ENCODE measurements at regions not wholly inside any gene's neighbourhood (a gene's known extent, or its start where the extent isn't known, plus 50 kb on each side); places are given as distances from the start of the nearest gene placed in this dataset.

- Histone ChIP-seq H3K9ac (ENCODE audit: low read length) (no peak overlapping the region), H3K14ac (ENCODE audit: low read length in 2 of 2) (no peak overlapping the region), H3K79me1 (replicated peaks; ENCODE audit: low read length, poor library complexity, severe bottlenecking) (no peaks in the 10 kb centered on the region), H3K9me3 (ENCODE audit: control insufficient read depth, low read length) (no peaks in the 10 kb centered on the region), H3K4me1 (ENCODE audit: control insufficient read depth, insufficient read depth, low read depth, low read length) (peaks cover 5% of the 10 kb centered on the region), H3K36me3 (ENCODE audit: control insufficient read depth in 1 of 2, insufficient read depth in 2 of 2, low read depth in 1 of 2, low read length in 2 of 2) (no peaks in the 10 kb centered on the region), H2BK5ac (ENCODE audit: low read depth, low read length, poor library complexity, severe bottlenecking) (no peak overlapping the region), H3K4me2 (ENCODE audit: low read length, poor library complexity, severe bottlenecking) (no peak overlapping the region), H2BK15ac (ENCODE audit: low read depth, poor library complexity, severe bottlenecking) (no peak overlapping the region), H2AK5ac (ENCODE audit: low read length, severe bottlenecking) (no peak overlapping the region), H3K4me3 (ENCODE audit: insufficient read depth in 1 of 2, low read depth in 1 of 2, low read length in 2 of 2) (no peak overlapping the region), H4K91ac (ENCODE audit: low read length) (no peak overlapping the region), H2AFZ (ENCODE audit: low read depth, low read length) (no peak overlapping the region), H3K18ac (ENCODE audit: low read depth in 1 of 2, low read length in 2 of 2) (no peak overlapping the region), H3K23ac (ENCODE audit: low read length in 2 of 2) (no peak overlapping the region), H4K8ac (ENCODE audit: low read length) (no peak overlapping the region), H3K27ac (ENCODE audit: low read length, poor library complexity, severe bottlenecking) (no peak overlapping the region), H3K4ac (ENCODE audit: low read depth in 1 of 2, low read length in 2 of 2) (no peak overlapping the region), H2BK12ac (ENCODE audit: low read length in 2 of 2) (no peak overlapping the region), H3K27me3 (ENCODE audit: control insufficient read depth in 1 of 2, insufficient read depth in 1 of 2, low read length in 2 of 2) (no peaks in the 10 kb centered on the region), H2BK120ac (ENCODE audit: low read depth, low read length) (no peak overlapping the region)
- DNase-seq: no peak
- 70% methylated on average over 4 of the region's 4 CpGs for WGBS
Measured at GRCh38 chr4:136337216-136337615, 1195.1 kb downstream of the PCDH18 start.

GRCh38 chr4:136336479-136336878 is 1195.8 kb downstream of the PCDH18 start:
- H3K4ac ChIP-seq (ENCODE audit: low read depth in 1 of 2, low read length in 2 of 2): no peak overlapping the region
- H3K27ac ChIP-seq (ENCODE audit: low read length, poor library complexity, severe bottlenecking): no peak overlapping the region
- H4K8ac ChIP-seq (ENCODE audit: low read length): no peak overlapping the region
- H2BK5ac ChIP-seq (ENCODE audit: low read depth, low read length, poor library complexity, severe bottlenecking): no peak overlapping the region
- no peak overlapping the region for H3K14ac ChIP-seq (ENCODE audit: low read length in 2 of 2)
- no peak overlapping the region for H4K91ac ChIP-seq (ENCODE audit: low read length)
- no peak overlapping the region for H2BK12ac ChIP-seq (ENCODE audit: low read length in 2 of 2)
- no peak for DNase-seq
- no peak overlapping the region for H3K4me2 ChIP-seq (ENCODE audit: low read length, poor library complexity, severe bottlenecking)
- H3K9ac ChIP-seq (ENCODE audit: low read length): no peak overlapping the region
- H2AFZ ChIP-seq (ENCODE audit: low read depth, low read length): no peak overlapping the region
- H3K23ac ChIP-seq (ENCODE audit: low read length in 2 of 2): no peak overlapping the region
- no peak overlapping the region for H2BK120ac ChIP-seq (ENCODE audit: low read depth, low read length)
- no peak overlapping the region for H2BK15ac ChIP-seq (ENCODE audit: low read depth, poor library complexity, severe bottlenecking)
- H3K4me3 ChIP-seq (ENCODE audit: insufficient read depth in 1 of 2, low read depth in 1 of 2, low read length in 2 of 2): no peak overlapping the region
- peaks cover 5% of the 10 kb centered on the region for H3K4me1 ChIP-seq (ENCODE audit: control insufficient read depth, insufficient read depth, low read depth, low read length)
- 93% methylated on average over 4 of the region's 4 CpGs for WGBS
- H3K79me1 ChIP-seq (replicated peaks; ENCODE audit: low read length, poor library complexity, severe bottlenecking): no peaks in the 10 kb centered on the region
- no peaks in the 10 kb centered on the region for H3K9me3 ChIP-seq (ENCODE audit: control insufficient read depth, low read length)
- no peak overlapping the region for H2AK5ac ChIP-seq (ENCODE audit: low read length, severe bottlenecking)
- no peaks in the 10 kb centered on the region for H3K36me3 ChIP-seq (ENCODE audit: control insufficient read depth in 1 of 2, insufficient read depth in 2 of 2, low read depth in 1 of 2, low read length in 2 of 2)
- H3K27me3 ChIP-seq (ENCODE audit: control insufficient read depth in 1 of 2, insufficient read depth in 1 of 2, low read length in 2 of 2): no peaks in the 10 kb centered on the region
- H3K18ac ChIP-seq (ENCODE audit: low read depth in 1 of 2, low read length in 2 of 2): no peak overlapping the region

- H3K36me3 ChIP-seq (ENCODE audit: control insufficient read depth in 1 of 2, insufficient read depth in 2 of 2, low read depth in 1 of 2, low read length in 2 of 2): no peaks in the 10 kb centered on the region
- H3K4me1 ChIP-seq (ENCODE audit: control insufficient read depth, insufficient read depth, low read depth, low read length): no peaks in the 10 kb centered on the region
- no peak overlapping the region for H3K14ac ChIP-seq (ENCODE audit: low read length in 2 of 2)
- no peak overlapping the region for H3K27ac ChIP-seq (ENCODE audit: low read length, poor library complexity, severe bottlenecking)
- H2BK5ac ChIP-seq (ENCODE audit: low read depth, low read length, poor library complexity, severe bottlenecking): no peak overlapping the region
- H2AK5ac ChIP-seq (ENCODE audit: low read length, severe bottlenecking): no peak overlapping the region
- H3K4me2 ChIP-seq (ENCODE audit: low read length, poor library complexity, severe bottlenecking): no peak overlapping the region
- no peak overlapping the region for H2BK12ac ChIP-seq (ENCODE audit: low read length in 2 of 2)
- H2AFZ ChIP-seq (ENCODE audit: low read depth, low read length): no peak overlapping the region
- no peaks in the 10 kb centered on the region for H3K27me3 ChIP-seq (ENCODE audit: control insufficient read depth in 1 of 2, insufficient read depth in 1 of 2, low read length in 2 of 2)
- no peak overlapping the region for H3K23ac ChIP-seq (ENCODE audit: low read length in 2 of 2)
- no peak overlapping the region for H2BK15ac ChIP-seq (ENCODE audit: low read depth, poor library complexity, severe bottlenecking)
- H4K91ac ChIP-seq (ENCODE audit: low read length): no peak overlapping the region
- no peaks in the 10 kb centered on the region for H3K79me1 ChIP-seq (replicated peaks; ENCODE audit: low read length, poor library complexity, severe bottlenecking)
- no peak overlapping the region for H3K9ac ChIP-seq (ENCODE audit: low read length)
- no peak overlapping the region for H3K4ac ChIP-seq (ENCODE audit: low read depth in 1 of 2, low read length in 2 of 2)
- H4K8ac ChIP-seq (ENCODE audit: low read length): no peak overlapping the region
- H3K4me3 ChIP-seq (ENCODE audit: insufficient read depth in 1 of 2, low read depth in 1 of 2, low read length in 2 of 2): no peak overlapping the region
- WGBS: 77% methylated on average over 3 of the region's 3 CpGs
- DNase-seq: no peak
- H2BK120ac ChIP-seq (ENCODE audit: low read depth, low read length): no peak overlapping the region
- no peak overlapping the region for H3K18ac ChIP-seq (ENCODE audit: low read depth in 1 of 2, low read length in 2 of 2)
- no peaks in the 10 kb centered on the region for H3K9me3 ChIP-seq (ENCODE audit: control insufficient read depth, low read length)
Measured at GRCh38 chr4:136329042-136329662, 1203.1 kb downstream of the PCDH18 start.

GRCh38 chr4:136328131-136328530 is 1204.2 kb downstream of the PCDH18 start:
- no peak overlapping the region for H2BK5ac ChIP-seq (ENCODE audit: low read depth, low read length, poor library complexity, severe bottlenecking)
- H3K27ac ChIP-seq (ENCODE audit: low read length, poor library complexity, severe bottlenecking): no peak overlapping the region
- no peaks in the 10 kb centered on the region for H3K9me3 ChIP-seq (ENCODE audit: control insufficient read depth, low read length)
- no peak overlapping the region for H2BK120ac ChIP-seq (ENCODE audit: low read depth, low read length)
- no peak for DNase-seq
- H4K91ac ChIP-seq (ENCODE audit: low read length): no peak overlapping the region
- WGBS: 76% methylated on average over 4 of the region's 5 CpGs
- no peak overlapping the region for H3K14ac ChIP-seq (ENCODE audit: low read length in 2 of 2)
- no peak overlapping the region for H3K4me2 ChIP-seq (ENCODE audit: low read length, poor library complexity, severe bottlenecking)
- H3K4me3 ChIP-seq (ENCODE audit: insufficient read depth in 1 of 2, low read depth in 1 of 2, low read length in 2 of 2): no peak overlapping the region
- H3K18ac ChIP-seq (ENCODE audit: low read depth in 1 of 2, low read length in 2 of 2): no peak overlapping the region
- H4K8ac ChIP-seq (ENCODE audit: low read length): no peak overlapping the region
- no peaks in the 10 kb centered on the region for H3K36me3 ChIP-seq (ENCODE audit: control insufficient read depth in 1 of 2, insufficient read depth in 2 of 2, low read depth in 1 of 2, low read length in 2 of 2)
- no peak overlapping the region for H2BK15ac ChIP-seq (ENCODE audit: low read depth, poor library complexity, severe bottlenecking)
- no peaks in the 10 kb centered on the region for H3K27me3 ChIP-seq (ENCODE audit: control insufficient read depth in 1 of 2, insufficient read depth in 1 of 2, low read length in 2 of 2)
- H3K4me1 ChIP-seq (ENCODE audit: control insufficient read depth, insufficient read depth, low read depth, low read length): no peaks in the 10 kb centered on the region
- H3K79me1 ChIP-seq (replicated peaks; ENCODE audit: low read length, poor library complexity, severe bottlenecking): no peaks in the 10 kb centered on the region
- no peak overlapping the region for H2AK5ac ChIP-seq (ENCODE audit: low read length, severe bottlenecking)
- H2BK12ac ChIP-seq (ENCODE audit: low read length in 2 of 2): no peak overlapping the region
- no peak overlapping the region for H2AFZ ChIP-seq (ENCODE audit: low read depth, low read length)
- H3K23ac ChIP-seq (ENCODE audit: low read length in 2 of 2): no peak overlapping the region
- no peak overlapping the region for H3K4ac ChIP-seq (ENCODE audit: low read depth in 1 of 2, low read length in 2 of 2)
- no peak overlapping the region for H3K9ac ChIP-seq (ENCODE audit: low read length)
